ENCODE measurements at regions not wholly inside any gene's neighbourhood (a gene's known extent, or its start where the extent isn't known, plus 50 kb on each side); places are given as distances from the start of the nearest gene placed in this dataset.
A peak's percentile ranks its signal among the peaks of the same experiment; 100 is the strongest.

- Histone ChIP-seq H3K27ac (ENCODE audit: insufficient read depth in 1 of 2, low read depth in 1 of 2, low read length in 2 of 2, poor library complexity in 1 of 2, severe bottlenecking in 2 of 2) (no peak overlapping the region), H3K4me1 (ENCODE audit: control extremely low read depth in 1 of 4, control insufficient read depth in 4 of 4, insufficient read depth in 4 of 4, low read length in 3 of 4) (no peaks in the 10 kb centered on the region), H3K9me3 (ENCODE audit: control extremely low read depth in 1 of 5, control insufficient read depth in 4 of 5, insufficient read depth in 2 of 5, low read depth in 1 of 5, low read length in 4 of 5) (no peaks in the 10 kb centered on the region), H3K36me3 (ENCODE audit: control insufficient read depth in 4 of 4, insufficient read depth in 4 of 4, low read length in 3 of 4) (no peaks in the 10 kb centered on the region), H3K27me3 (replicated peaks in 2 of 5; ENCODE audit: control insufficient read depth in 4 of 5, insufficient read depth in 5 of 5, low read length in 4 of 5) (peaks cover 0 to 4% (median 0%) of the 10 kb centered on the region in 5 experiments), H3K4me3 (ENCODE audit: control insufficient read depth in 1 of 7, extremely low read depth in 1 of 7, insufficient read depth in 4 of 7, low read depth in 2 of 7, low read length in 6 of 7) (no peak overlapping the region)
- ChIA-PET POLR2A (no interaction called here), CTCF (no interaction called here)
- DNase-seq: no peak
- WGBS (ENCODE audit: insufficient coverage): 100% methylated on average over 3 of the region's 6 CpGs
Observed at GRCh38 chr18:8980496-8980895, 122.0 kb upstream of the NDUFV2 start.

- Histone ChIP-seq H3K27ac (ENCODE audit: insufficient read depth in 1 of 2, low read depth in 1 of 2, low read length in 2 of 2, poor library complexity in 1 of 2, severe bottlenecking in 2 of 2) (no peak overlapping the region), H3K27me3 (replicated peaks in 2 of 5; ENCODE audit: control insufficient read depth in 4 of 5, insufficient read depth in 5 of 5, low read length in 4 of 5) (peaks cover 0 to 4% (median 0%) of the 10 kb centered on the region in 5 experiments), H3K4me1 (ENCODE audit: control extremely low read depth in 1 of 4, control insufficient read depth in 4 of 4, insufficient read depth in 4 of 4, low read length in 3 of 4) (no peaks in the 10 kb centered on the region), H3K9me3 (ENCODE audit: control extremely low read depth in 1 of 5, control insufficient read depth in 4 of 5, insufficient read depth in 2 of 5, low read depth in 1 of 5, low read length in 4 of 5) (no peaks in the 10 kb centered on the region), H3K36me3 (ENCODE audit: control insufficient read depth in 4 of 4, insufficient read depth in 4 of 4, low read length in 3 of 4) (no peaks in the 10 kb centered on the region), H3K4me3 (ENCODE audit: control insufficient read depth in 1 of 7, extremely low read depth in 1 of 7, insufficient read depth in 4 of 7, low read depth in 2 of 7, low read length in 6 of 7) (no peak overlapping the region)
- POLR2A ChIA-PET: no interaction called here
- WGBS (ENCODE audit: insufficient coverage): 89% methylated on average over 6 of the region's 6 CpGs
- DNase-seq: no peak
- CTCF ChIA-PET: interaction anchor here (1.3 kb wide), 1 partner anchor 325 kb away, joined by 5 read pairs; no protein-coding TSS in a partner anchor
Observed at GRCh38 chr18:8980918-8981317, 121.6 kb upstream of the NDUFV2 start.

- POLR2A ChIA-PET: no interaction called here
- H3K27ac ChIP-seq (ENCODE audit: insufficient read depth in 1 of 2, low read depth in 1 of 2, low read length in 2 of 2, poor library complexity in 1 of 2, severe bottlenecking in 2 of 2): no peak overlapping the region
- 93% methylated on average over 6 of the region's 13 CpGs for whole genome bisulfite sequencing (ENCODE audit: insufficient coverage)
Observed at GRCh38 chr18:8982416-8983183, 119.9 kb upstream of the NDUFV2 start.

GRCh38 chr18:8983195-8983594 is 119.3 kb upstream of the NDUFV2 start:
- ChIA-PET CTCF (interaction anchor here (0.9 to 3.4 kb wide), 9 partner anchors 13 to 329 kb away, joined by 3 to 26 read pairs (median 4); no protein-coding TSS in a partner anchor), POLR2A (no interaction called here)
- DNase-seq: no peak
- Histone ChIP-seq H3K9me3 (ENCODE audit: control extremely low read depth in 1 of 5, control insufficient read depth in 4 of 5, insufficient read depth in 2 of 5, low read depth in 1 of 5, low read length in 4 of 5) (no peaks in the 10 kb centered on the region), H3K27ac (ENCODE audit: insufficient read depth in 1 of 2, low read depth in 1 of 2, low read length in 2 of 2, poor library complexity in 1 of 2, severe bottlenecking in 2 of 2) (no peak overlapping the region), H3K4me1 (ENCODE audit: control extremely low read depth in 1 of 4, control insufficient read depth in 4 of 4, insufficient read depth in 4 of 4, low read length in 3 of 4) (no peaks in the 10 kb centered on the region), H3K36me3 (ENCODE audit: control insufficient read depth in 4 of 4, insufficient read depth in 4 of 4, low read length in 3 of 4) (no peaks in the 10 kb centered on the region), H3K27me3 (replicated peaks in 2 of 5; ENCODE audit: control insufficient read depth in 4 of 5, insufficient read depth in 5 of 5, low read length in 4 of 5) (peaks cover 0 to 4% (median 0%) of the 10 kb centered on the region in 5 experiments), H3K4me3 (ENCODE audit: control insufficient read depth in 1 of 7, extremely low read depth in 1 of 7, insufficient read depth in 4 of 7, low read depth in 2 of 7, low read length in 6 of 7) (no peak overlapping the region)
- 100% methylated on average over 1 of the region's 1 CpG for WGBS (ENCODE audit: insufficient coverage)

More at GRCh38 chr18:8982416-8983183, 119.9 kb upstream of the NDUFV2 start:
- H3K36me3 ChIP-seq (ENCODE audit: control insufficient read depth in 4 of 4, insufficient read depth in 4 of 4, low read length in 3 of 4): no peaks in the 10 kb centered on the region
- CTCF ChIA-PET: interaction anchor here (1.3 to 3.4 kb wide), 8 partner anchors 105 to 329 kb away, joined by 3 to 26 read pairs (median 5); no protein-coding TSS in a partner anchor
- H3K9me3 ChIP-seq (ENCODE audit: control extremely low read depth in 1 of 5, control insufficient read depth in 4 of 5, insufficient read depth in 2 of 5, low read depth in 1 of 5, low read length in 4 of 5): no peaks in the 10 kb centered on the region
- H3K4me1 ChIP-seq (ENCODE audit: control extremely low read depth in 1 of 4, control insufficient read depth in 4 of 4, insufficient read depth in 4 of 4, low read length in 3 of 4): no peaks in the 10 kb centered on the region
- peak; percentile 31 to 41 (median 31) for DNase-seq
- no peak overlapping the region for H3K4me3 ChIP-seq (ENCODE audit: control insufficient read depth in 1 of 7, extremely low read depth in 1 of 7, insufficient read depth in 4 of 7, low read depth in 2 of 7, low read length in 6 of 7)
- peaks cover 0 to 4% (median 0%) of the 10 kb centered on the region in 5 experiments for H3K27me3 ChIP-seq (replicated peaks in 2 of 5; ENCODE audit: control insufficient read depth in 4 of 5, insufficient read depth in 5 of 5, low read length in 4 of 5)

- no peak overlapping the region for H3K27ac ChIP-seq (ENCODE audit: insufficient read depth in 1 of 2, low read depth in 1 of 2, low read length in 2 of 2, poor library complexity in 1 of 2, severe bottlenecking in 2 of 2)
- ChIA-PET CTCF (interaction anchor here (0.9 to 3.4 kb wide), 6 partner anchors 12 to 330 kb away, joined by 3 to 26 read pairs (median 4); no protein-coding TSS in a partner anchor), POLR2A (no interaction called here)
- no peaks in the 10 kb centered on the region for H3K36me3 ChIP-seq (ENCODE audit: control insufficient read depth in 4 of 4, insufficient read depth in 4 of 4, low read length in 3 of 4)
- H3K4me3 ChIP-seq (ENCODE audit: control insufficient read depth in 1 of 7, extremely low read depth in 1 of 7, insufficient read depth in 4 of 7, low read depth in 2 of 7, low read length in 6 of 7): no peak overlapping the region
- H3K27me3 ChIP-seq (replicated peaks in 2 of 5; ENCODE audit: control insufficient read depth in 4 of 5, insufficient read depth in 5 of 5, low read length in 4 of 5): peaks cover 0 to 7% (median 0%) of the 10 kb centered on the region in 5 experiments
- WGBS (ENCODE audit: insufficient coverage): 100% methylated on average over 1 of the region's 4 CpGs
- no peaks in the 10 kb centered on the region for H3K4me1 ChIP-seq (ENCODE audit: control extremely low read depth in 1 of 4, control insufficient read depth in 4 of 4, insufficient read depth in 4 of 4, low read length in 3 of 4)
- H3K9me3 ChIP-seq (ENCODE audit: control extremely low read depth in 1 of 5, control insufficient read depth in 4 of 5, insufficient read depth in 2 of 5, low read depth in 1 of 5, low read length in 4 of 5): no peaks in the 10 kb centered on the region
- DNase-seq: no peak
Observed at GRCh38 chr18:8984131-8984721, 118.3 kb upstream of the NDUFV2 start.

DNA sequence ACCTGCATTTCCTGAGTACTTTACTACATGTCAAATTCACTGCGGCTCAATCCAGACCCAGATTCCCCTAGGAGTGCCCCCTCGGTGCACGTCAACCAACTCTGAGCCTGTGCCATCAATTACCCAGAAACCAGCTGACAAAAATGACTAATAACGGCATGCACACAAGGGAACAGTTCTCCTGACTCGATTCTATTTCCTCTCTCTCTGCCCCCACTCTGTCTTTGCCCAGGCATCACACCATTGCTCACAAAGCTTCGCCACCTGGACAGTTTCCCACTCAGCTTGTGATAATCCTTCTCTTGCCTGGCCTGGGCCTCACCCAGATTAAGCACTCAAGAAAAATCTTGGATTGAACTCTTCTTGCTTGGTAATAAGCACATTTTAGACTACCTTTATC is 115.3 kb upstream of the NDUFV2 start:
- no peak for DNase-seq
- no peak overlapping the region for H3K27ac ChIP-seq (ENCODE audit: insufficient read depth in 1 of 2, low read depth in 1 of 2, low read length in 2 of 2, poor library complexity in 1 of 2, severe bottlenecking in 2 of 2)
- no peaks in the 10 kb centered on the region for H3K36me3 ChIP-seq (ENCODE audit: control insufficient read depth in 4 of 4, insufficient read depth in 4 of 4, low read length in 3 of 4)
- H3K9me3 ChIP-seq (ENCODE audit: control extremely low read depth in 1 of 5, control insufficient read depth in 4 of 5, insufficient read depth in 2 of 5, low read depth in 1 of 5, low read length in 4 of 5): no peaks in the 10 kb centered on the region
- H3K4me3 ChIP-seq (ENCODE audit: control insufficient read depth in 1 of 7, extremely low read depth in 1 of 7, insufficient read depth in 4 of 7, low read depth in 2 of 7, low read length in 6 of 7): no peak overlapping the region
- WGBS (ENCODE audit: insufficient coverage): 72% methylated on average over 6 of the region's 6 CpGs
- H3K27me3 ChIP-seq (replicated peaks in 2 of 5; ENCODE audit: control insufficient read depth in 4 of 5, insufficient read depth in 5 of 5, low read length in 4 of 5): peaks cover 0 to 7% (median 0%) of the 10 kb centered on the region in 5 experiments
- CTCF ChIA-PET: interaction anchor here (1.0 to 5.9 kb wide), 22 partner anchors 9 to 509 kb away, joined by 3 to 57 read pairs (median 5); no protein-coding TSS in a partner anchor
- POLR2A ChIA-PET: no interaction called here
- no peaks in the 10 kb centered on the region for H3K4me1 ChIP-seq (ENCODE audit: control extremely low read depth in 1 of 4, control insufficient read depth in 4 of 4, insufficient read depth in 4 of 4, low read length in 3 of 4)
